ENCODE measurements at regions not wholly inside any gene's neighbourhood (a gene's known extent, or its start where the extent isn't known, plus 50 kb on each side); places are given as distances from the start of the nearest gene placed in this dataset.

DNA sequence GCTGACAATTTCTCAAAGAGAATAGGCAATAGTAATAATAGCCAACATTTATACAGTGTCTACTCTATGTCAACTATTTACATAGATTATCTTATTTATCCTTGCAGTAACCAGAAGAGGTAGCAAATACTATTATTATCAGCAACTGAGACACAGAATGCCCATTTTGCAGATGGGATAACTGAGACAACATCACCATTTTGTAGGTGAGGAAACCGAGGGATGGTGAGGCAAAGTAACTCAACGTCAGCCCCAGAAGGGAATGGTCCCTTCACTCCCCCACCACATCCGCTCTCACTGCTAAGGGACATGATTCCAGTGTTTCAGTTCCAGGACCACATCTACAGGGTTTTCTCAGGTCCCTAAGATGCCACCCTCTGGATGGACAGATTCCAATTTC lies 261.2 kb upstream of the NEBL start:
- Histone ChIP-seq H3K36me3 (ENCODE audit: control insufficient read depth, insufficient read depth, low read length) (peaks cover 16% of the 10 kb centered on the region), H3K27ac (ENCODE audit: low read depth, low read length) (no peak overlapping the region), H3K4me1 (ENCODE audit: control insufficient read depth, insufficient read depth, low read length) (no peaks in the 10 kb centered on the region), H3K9ac (ENCODE audit: extremely low read depth, low read length, poor library complexity, severe bottlenecking) (no peak overlapping the region), H3K9me3 (ENCODE audit: control insufficient read depth, low read length) (peaks cover 17% of the 10 kb centered on the region), H3K27me3 (ENCODE audit: control insufficient read depth, insufficient read depth, low read length, poor library complexity, severe bottlenecking) (no peaks in the 10 kb centered on the region), H3K4me3 (ENCODE audit: low read length) (no peak overlapping the region)
- peaks cover 5% of the 10 kb centered on the region for H3K4me1 Mint-ChIP-seq
- 95 to 100% methylated on average over 2 to 3 of the region's 3 CpGs for WGBS, 2 experiments (ENCODE audit: insufficient coverage in 1 of 2, insufficient read length in 1 of 2)
- H3K4me3 Mint-ChIP-seq = no peak overlapping the region
- H3K27me3 Mint-ChIP-seq (ENCODE audit: insufficient read depth) = no peaks in the 10 kb centered on the region
- H3K27ac Mint-ChIP-seq = no peak overlapping the region
- peaks cover 10% of the 10 kb centered on the region for H3K9me3 Mint-ChIP-seq
- DNase-seq = no peak
- TF ChIP-seq, protein P1, sequence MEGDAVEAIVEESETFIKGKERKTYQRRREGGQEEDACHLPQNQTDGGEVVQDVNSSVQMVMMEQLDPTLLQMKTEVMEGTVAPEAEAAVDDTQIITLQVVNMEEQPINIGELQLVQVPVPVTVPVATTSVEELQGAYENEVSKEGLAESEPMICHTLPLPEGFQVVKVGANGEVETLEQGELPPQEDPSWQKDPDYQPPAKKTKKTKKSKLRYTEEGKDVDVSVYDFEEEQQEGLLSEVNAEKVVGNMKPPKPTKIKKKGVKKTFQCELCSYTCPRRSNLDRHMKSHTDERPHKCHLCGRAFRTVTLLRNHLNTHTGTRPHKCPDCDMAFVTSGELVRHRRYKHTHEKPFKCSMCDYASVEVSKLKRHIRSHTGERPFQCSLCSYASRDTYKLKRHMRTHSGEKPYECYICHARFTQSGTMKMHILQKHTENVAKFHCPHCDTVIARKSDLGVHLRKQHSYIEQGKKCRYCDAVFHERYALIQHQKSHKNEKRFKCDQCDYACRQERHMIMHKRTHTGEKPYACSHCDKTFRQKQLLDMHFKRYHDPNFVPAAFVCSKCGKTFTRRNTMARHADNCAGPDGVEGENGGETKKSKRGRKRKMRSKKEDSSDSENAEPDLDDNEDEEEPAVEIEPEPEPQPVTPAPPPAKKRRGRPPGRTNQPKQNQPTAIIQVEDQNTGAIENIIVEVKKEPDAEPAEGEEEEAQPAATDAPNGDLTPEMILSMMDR (conservative IDR thresholded peaks at IDR 0.05) = no peak
- peaks cover 27% of the 10 kb centered on the region for H3K36me3 Mint-ChIP-seq (ENCODE audit: low read depth)

DNA sequence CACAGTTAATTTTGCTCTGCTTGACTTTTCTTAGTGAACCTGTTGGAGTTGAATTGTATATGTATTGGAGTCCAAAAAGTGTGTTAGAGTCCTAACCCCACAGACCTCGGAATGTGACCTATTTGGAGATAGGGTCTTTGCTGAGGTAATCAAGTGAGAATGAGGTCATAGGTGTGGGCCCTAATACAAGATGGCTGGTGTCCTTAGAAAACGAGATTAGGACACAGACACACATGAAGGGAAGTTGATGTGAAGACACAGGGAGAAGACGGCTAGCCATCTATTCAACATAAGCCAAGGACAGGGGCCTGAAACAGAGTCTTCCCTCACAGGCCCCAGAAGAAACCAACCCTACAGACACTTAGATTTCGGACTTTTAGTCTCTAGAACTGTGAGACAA lies 260.6 kb upstream of the NEBL start:
- Mint-ChIP-seq H3K36me3 (ENCODE audit: low read depth) (peaks cover 22% of the 10 kb centered on the region), H3K9me3 (peaks cover 10% of the 10 kb centered on the region), H3K27me3 (ENCODE audit: insufficient read depth) (no peaks in the 10 kb centered on the region), H3K27ac (no peak overlapping the region), H3K4me1 (peaks cover 5% of the 10 kb centered on the region), H3K4me3 (no peak overlapping the region)
- H3K27ac ChIP-seq (ENCODE audit: low read depth, low read length) = no peak overlapping the region
- no peak for DNase-seq
- WGBS, 2 experiments (ENCODE audit: insufficient coverage in 1 of 2, insufficient read length in 1 of 2) = 91 to 97% methylated on average over 3 to 4 of the region's 4 CpGs
- TF ChIP-seq, protein P1 (conservative IDR thresholded peaks at IDR 0.05) = no peak
- no peaks in the 10 kb centered on the region for H3K4me1 ChIP-seq (ENCODE audit: control insufficient read depth, insufficient read depth, low read length)
- no peaks in the 10 kb centered on the region for H3K27me3 ChIP-seq (ENCODE audit: control insufficient read depth, insufficient read depth, low read length, poor library complexity, severe bottlenecking)
- H3K9ac ChIP-seq (ENCODE audit: extremely low read depth, low read length, poor library complexity, severe bottlenecking) = no peak overlapping the region
- H3K36me3 ChIP-seq (ENCODE audit: control insufficient read depth, insufficient read depth, low read length) = peaks cover 10% of the 10 kb centered on the region
- no peak overlapping the region for H3K4me3 ChIP-seq (ENCODE audit: low read length)
- H3K9me3 ChIP-seq (ENCODE audit: control insufficient read depth, low read length) = peaks cover 11% of the 10 kb centered on the region

DNA sequence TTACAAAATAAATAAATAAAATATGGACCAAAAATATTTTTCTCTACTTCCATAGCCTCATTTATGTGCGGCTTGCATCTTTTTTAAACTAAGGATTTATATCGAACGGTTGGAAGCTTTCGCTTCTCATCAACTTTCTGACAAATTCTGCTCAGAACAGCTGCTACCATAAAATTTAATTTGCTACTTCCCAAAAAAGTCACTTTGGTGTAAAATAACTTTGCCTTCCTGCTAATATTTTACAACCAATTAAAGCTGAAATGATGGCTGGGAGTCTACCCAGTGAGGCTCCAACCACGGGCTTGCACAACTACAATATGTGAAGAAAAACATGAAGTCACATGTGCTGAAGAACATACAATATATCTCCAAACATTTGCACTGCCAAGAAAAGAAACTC lies 253.1 kb upstream of the NEBL start:
- H3K4me3 Mint-ChIP-seq = no peak overlapping the region
- H3K4me1 Mint-ChIP-seq = no peaks in the 10 kb centered on the region
- Histone ChIP-seq H3K9ac (ENCODE audit: extremely low read depth, low read length, poor library complexity, severe bottlenecking) (no peak overlapping the region), H3K27me3 (ENCODE audit: control insufficient read depth, insufficient read depth, low read length, poor library complexity, severe bottlenecking) (no peaks in the 10 kb centered on the region), H3K4me1 (ENCODE audit: control insufficient read depth, insufficient read depth, low read length) (no peaks in the 10 kb centered on the region), H3K4me3 (ENCODE audit: low read length) (no peak overlapping the region), H3K36me3 (ENCODE audit: control insufficient read depth, insufficient read depth, low read length) (no peaks in the 10 kb centered on the region), H3K27ac (ENCODE audit: low read depth, low read length) (no peak overlapping the region), H3K9me3 (ENCODE audit: control insufficient read depth, low read length) (no peaks in the 10 kb centered on the region)
- H3K9me3 Mint-ChIP-seq = no peaks in the 10 kb centered on the region
- DNase-seq = no peak
- TF ChIP-seq, protein P1 (conservative IDR thresholded peaks at IDR 0.05) = no peak
- H3K27me3 Mint-ChIP-seq (ENCODE audit: insufficient read depth) = no peaks in the 10 kb centered on the region
- 94 to 100% methylated on average over 4 to 5 of the region's 5 CpGs for WGBS, 2 experiments (ENCODE audit: insufficient coverage in 1 of 2, insufficient read length in 1 of 2)
- H3K27ac Mint-ChIP-seq = no peak overlapping the region
- peaks cover 35% of the 10 kb centered on the region for H3K36me3 Mint-ChIP-seq (ENCODE audit: low read depth)

All from endodermal cell (in vitro differentiated cells).